GM06990 (cell line): ENCODE measurements at regions not wholly inside any gene's neighbourhood (a gene's known extent, or its start where the extent isn't known, plus 50 kb on each side); places are given as distances from the start of the nearest gene placed in this dataset.
A peak's percentile ranks its signal among the peaks of the same experiment; 100 is the strongest.
"Not testable (repeated sequence)": the region's sequence is repeated elsewhere in the genome, so short reads cannot be mapped to it uniquely, and the experiment has no call there.

Experiments used
- DNase-seq: peaks from one replicate; pipeline ENCODE4 v3.0.0-alpha.2; 2011; ENCODE audit not compliant: insufficient read length; ENCODE audit errors: extremely low read depth
- H3K27me3 ChIP-seq: replicated peaks from 2 replicates; pipeline ENCODE4 v1.6.0; 2011; ENCODE audit warnings: low read length; ENCODE audit not compliant: control insufficient read depth, insufficient read depth
- H3K36me3 ChIP-seq: 2 replicates; pipeline ENCODE4 v1.5.1; 2011; ENCODE audit warnings: low read length; ENCODE audit not compliant: control insufficient read depth, insufficient read depth
- H3K4me3 ChIP-seq: replicated peaks from 2 replicates; pipeline ENCODE4 v1.5.1; 2011; ENCODE audit warnings: low read depth, mild to moderate bottlenecking, control low read depth, low read length
- CTCF ChIP-seq: IDR thresholded peaks from 2 replicates; pipeline ENCODE4 v1.5.1; 2011; ENCODE audit warnings: low read length, control low read depth, mild to moderate bottlenecking, inconsistent platforms; ENCODE audit not compliant: insufficient read depth, poor library complexity, severe bottlenecking

GRCh38 chr21:35444391-35444790, 395.3 kb upstream of the RUNX1 start:
- TF ChIP-seq CTCF = no peak
- no peaks in the 10 kb centered on the region; the same call in none of the 2 replicates for H3K27me3 ChIP-seq
- no peak for DNase-seq

GRCh38 chr21:35441868-35442582, 392.9 kb upstream of the RUNX1 start:
- Histone ChIP-seq H3K27me3 (no peaks in the 10 kb centered on the region; the same call in none of the 2 replicates), H3K4me3 (no peak overlapping the region), H3K36me3 (no peaks in the 10 kb centered on the region)
- no peak for TF ChIP-seq CTCF
- DNase-seq = no peak

More at GRCh38 chr21:35444391-35444790, 395.3 kb upstream of the RUNX1 start:
- no peak overlapping the region for H3K4me3 ChIP-seq
- H3K36me3 ChIP-seq = no peaks in the 10 kb centered on the region

GRCh38 chr21:35438643-35439404, 389.7 kb upstream of the RUNX1 start:
- peak; percentile 20 for DNase-seq

GRCh38 chr21:35437941-35438340, 388.8 kb upstream of the RUNX1 start:
- no peaks in the 10 kb centered on the region; the same call in 1 of the 2 replicates for H3K27me3 ChIP-seq

More at GRCh38 chr21:35438643-35439404, 389.7 kb upstream of the RUNX1 start:
- H3K4me3 ChIP-seq = no peak overlapping the region
- no peak for TF ChIP-seq CTCF
- H3K27me3 ChIP-seq = no peaks in the 10 kb centered on the region; the same call in 1 of the 2 replicates
- H3K36me3 ChIP-seq = no peaks in the 10 kb centered on the region

GRCh38 chr21:35436899-35437298, 387.8 kb upstream of the RUNX1 start:
- TF ChIP-seq CTCF = peak; percentile 5
- no peaks in the 10 kb centered on the region for H3K36me3 ChIP-seq

More at GRCh38 chr21:35437941-35438340, 388.8 kb upstream of the RUNX1 start:
- Histone ChIP-seq H3K36me3 (no peaks in the 10 kb centered on the region), H3K4me3 (no peak overlapping the region)
- TF ChIP-seq CTCF = no peak
- DNase-seq = no peak

GRCh38 chr21:35432601-35433000, 383.5 kb upstream of the RUNX1 start:
- H3K4me3 ChIP-seq, H3K36me3 ChIP-seq, DNase-seq, H3K27me3 ChIP-seq: not testable (repeated sequence)

More at GRCh38 chr21:35436899-35437298, 387.8 kb upstream of the RUNX1 start:
- no peak overlapping the region for H3K4me3 ChIP-seq
- no peak for DNase-seq
- H3K27me3 ChIP-seq = no peaks in the 10 kb centered on the region; the same call in 1 of the 2 replicates
